ENCODE measurements at regions not wholly inside any gene's neighbourhood (a gene's known extent, or its start where the extent isn't known, plus 50 kb on each side); places are given as distances from the start of the nearest gene placed in this dataset.

DNA sequence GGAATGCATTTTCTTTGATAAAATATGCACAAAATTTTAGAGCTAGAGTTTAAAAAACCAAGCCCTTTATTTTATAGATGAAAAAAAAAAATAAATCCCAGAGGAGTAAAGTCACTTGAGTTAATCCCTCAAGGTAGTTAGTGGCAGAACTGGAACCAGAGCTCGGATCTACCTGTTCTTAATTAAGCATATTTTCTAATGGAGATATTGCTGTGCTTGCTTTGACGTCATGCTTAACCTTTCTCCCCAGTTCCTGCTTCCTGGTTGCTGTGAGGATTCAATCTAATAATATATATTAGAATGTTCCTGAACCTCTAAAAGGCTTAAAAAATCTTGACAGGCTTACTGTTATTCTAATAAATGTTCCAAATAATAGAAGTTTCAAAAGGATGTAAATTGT, 300.6 kb upstream of the KLF12 start:
- WGBS, 3 donors = 52 to 80% (median 70%) methylated on average over 2 of the region's 2 CpGs

DNA sequence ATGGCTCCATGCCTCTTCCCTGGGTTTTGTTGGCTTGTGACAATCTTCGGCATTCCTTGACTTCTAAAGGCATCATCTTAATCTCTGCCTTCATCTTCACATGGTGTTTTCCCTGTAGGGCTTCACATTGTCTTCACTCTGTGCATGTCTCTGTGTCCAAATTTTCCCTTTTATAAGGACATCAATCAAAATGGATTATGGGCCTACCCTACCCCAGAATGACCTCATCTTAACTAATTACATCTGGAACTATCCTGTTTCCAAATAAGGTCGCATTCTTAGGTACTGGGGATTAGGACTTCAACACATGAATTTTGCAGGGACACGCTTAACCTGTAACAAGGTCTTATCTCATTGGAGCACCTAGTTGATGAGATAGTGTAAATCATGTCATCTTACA, 290.3 kb upstream of the KLF12 start:
- no peak for DNase-seq
- H3K36me3 ChIP-seq (ENCODE audit: control insufficient read depth in 3 of 3, insufficient read depth in 2 of 3, low read depth in 1 of 3, low read length in 3 of 3) = no peaks in the 10 kb centered on the region
- WGBS, 3 donors = 81 to 91% (median 86%) methylated on average over 3 of the region's 3 CpGs
- no peaks in the 10 kb centered on the region for H3K4me1 ChIP-seq (ENCODE audit: control insufficient read depth in 3 of 3, insufficient read depth in 2 of 3, low read depth in 1 of 3, low read length in 2 of 3)
- no peak overlapping the region for H3K27ac ChIP-seq (ENCODE audit: low read depth in 1 of 3, low read length in 2 of 3)
- FAIRE-seq = no peak
- no peaks in the 10 kb centered on the region for H3K27me3 ChIP-seq (ENCODE audit: control insufficient read depth in 3 of 3, insufficient read depth in 3 of 3, low read length in 3 of 3)
- H3K4me3 ChIP-seq (ENCODE audit: low read depth in 1 of 3, low read length in 3 of 3) = no peak overlapping the region
- H3K9me3 ChIP-seq (ENCODE audit: control insufficient read depth in 2 of 2, insufficient read depth in 1 of 2, low read depth in 1 of 2, low read length in 1 of 2) = no peaks in the 10 kb centered on the region

More for the DNA sequence above, 300.6 kb upstream of the KLF12 start:
- DNase-seq (no peak), FAIRE-seq (no peak)
- H3K9me3 ChIP-seq (ENCODE audit: control insufficient read depth in 2 of 2, insufficient read depth in 1 of 2, low read depth in 1 of 2, low read length in 1 of 2) = no peaks in the 10 kb centered on the region
- H3K4me3 ChIP-seq (ENCODE audit: low read depth in 1 of 3, low read length in 3 of 3) = no peak overlapping the region
- H3K27ac ChIP-seq (ENCODE audit: low read depth in 1 of 3, low read length in 2 of 3) = no peak overlapping the region
- H3K36me3 ChIP-seq (ENCODE audit: control insufficient read depth in 3 of 3, insufficient read depth in 2 of 3, low read depth in 1 of 3, low read length in 3 of 3) = no peaks in the 10 kb centered on the region
- no peaks in the 10 kb centered on the region for H3K27me3 ChIP-seq (ENCODE audit: control insufficient read depth in 3 of 3, insufficient read depth in 3 of 3, low read length in 3 of 3)
- no peaks in the 10 kb centered on the region for H3K4me1 ChIP-seq (ENCODE audit: control insufficient read depth in 3 of 3, insufficient read depth in 2 of 3, low read depth in 1 of 3, low read length in 2 of 3)

DNA sequence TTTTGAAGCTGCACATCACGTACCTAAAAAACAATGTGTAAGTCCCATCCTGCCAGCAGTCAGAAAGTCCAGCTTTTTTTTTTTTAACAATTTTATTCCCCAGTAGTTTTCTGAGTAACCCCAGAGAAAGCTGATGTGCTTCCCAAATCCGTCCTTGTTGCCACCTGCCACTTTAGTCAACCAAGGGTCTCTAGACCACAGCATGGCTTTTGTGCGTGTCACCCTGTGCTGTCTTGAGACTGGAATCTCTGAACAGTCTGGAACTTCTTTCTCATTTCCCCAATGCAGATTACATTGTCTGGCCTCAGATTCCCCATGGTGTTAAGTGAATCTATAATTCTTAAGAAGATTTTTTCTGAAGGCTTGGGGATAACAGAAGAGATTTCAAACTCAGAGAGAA, 289.2 kb upstream of the KLF12 start:
- H3K4me1 ChIP-seq (ENCODE audit: control insufficient read depth in 3 of 3, insufficient read depth in 2 of 3, low read depth in 1 of 3, low read length in 2 of 3) = no peaks in the 10 kb centered on the region
- H3K27ac ChIP-seq (ENCODE audit: low read depth in 1 of 3, low read length in 2 of 3) = no peak overlapping the region
- H3K4me3 ChIP-seq (ENCODE audit: low read depth in 1 of 3, low read length in 3 of 3) = no peak overlapping the region
- no peaks in the 10 kb centered on the region for H3K36me3 ChIP-seq (ENCODE audit: control insufficient read depth in 3 of 3, insufficient read depth in 2 of 3, low read depth in 1 of 3, low read length in 3 of 3)
- 81 to 83% (median 81%) methylated on average over 3 of the region's 3 CpGs for WGBS, 3 donors
- DNase-seq = no peak
- no peak for FAIRE-seq
- no peaks in the 10 kb centered on the region for H3K9me3 ChIP-seq (ENCODE audit: control insufficient read depth in 2 of 2, insufficient read depth in 1 of 2, low read depth in 1 of 2, low read length in 1 of 2)
- H3K27me3 ChIP-seq (ENCODE audit: control insufficient read depth in 3 of 3, insufficient read depth in 3 of 3, low read length in 3 of 3) = no peaks in the 10 kb centered on the region

DNA sequence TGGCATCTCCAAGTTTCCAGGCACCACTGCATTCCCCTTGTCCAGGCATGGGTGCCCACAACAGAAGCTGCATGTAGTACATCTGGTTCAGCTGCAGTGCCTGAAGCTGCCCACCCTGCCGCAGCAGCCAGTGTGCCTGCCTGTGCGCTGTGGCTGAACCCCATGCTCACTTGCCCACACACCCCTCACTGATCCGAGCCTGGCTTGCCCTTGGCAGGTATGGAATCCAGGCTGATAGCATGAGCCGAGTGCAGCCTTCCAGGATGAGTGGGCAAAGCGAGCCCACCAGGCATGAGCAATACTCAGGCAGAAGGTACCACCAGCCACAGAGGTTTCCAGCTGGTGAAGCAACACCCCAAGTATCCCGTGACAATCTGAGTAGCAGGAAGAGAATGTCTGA, 280.3 kb upstream of the KLF12 start:
- 74 to 92% (median 84%) methylated on average over 6 of the region's 6 CpGs for WGBS, 3 donors
- no peak for DNase-seq

DNA sequence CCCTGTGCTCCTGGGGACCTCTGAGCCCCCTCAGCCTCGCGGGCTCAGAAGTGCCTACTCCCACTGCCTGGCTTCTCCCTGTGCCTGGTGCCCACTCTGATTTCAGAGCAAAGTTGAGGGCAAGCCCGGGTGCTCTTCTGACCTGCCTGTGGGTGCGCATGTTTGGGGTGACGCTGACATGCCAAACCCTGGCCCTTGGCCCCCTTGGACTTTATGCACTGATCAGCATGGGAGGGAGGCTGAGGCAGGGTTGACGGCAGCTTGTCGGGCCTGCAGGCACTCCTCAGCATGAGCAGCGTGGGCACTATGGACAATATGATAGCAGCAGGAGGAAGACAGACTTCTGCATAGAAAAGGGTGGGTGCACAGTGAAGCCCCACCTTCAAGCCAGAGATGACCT, 279.3 kb upstream of the KLF12 start:
- DNase-seq (no peak), FAIRE-seq (no peak)
- Histone ChIP-seq H3K9me3 (ENCODE audit: control insufficient read depth in 2 of 2, insufficient read depth in 1 of 2, low read depth in 1 of 2, low read length in 1 of 2) (peaks cover 0 to 13% of the 10 kb centered on the region in 2 donors), H3K27me3 (ENCODE audit: control insufficient read depth in 3 of 3, insufficient read depth in 3 of 3, low read length in 3 of 3) (no peaks in the 10 kb centered on the region), H3K4me1 (ENCODE audit: control insufficient read depth in 3 of 3, insufficient read depth in 2 of 3, low read depth in 1 of 3, low read length in 2 of 3) (no peaks in the 10 kb centered on the region), H3K27ac (ENCODE audit: low read depth in 1 of 3, low read length in 2 of 3) (no peak overlapping the region), H3K4me3 (ENCODE audit: low read depth in 1 of 3, low read length in 3 of 3) (no peak overlapping the region), H3K36me3 (ENCODE audit: control insufficient read depth in 3 of 3, insufficient read depth in 2 of 3, low read depth in 1 of 3, low read length in 3 of 3) (no peaks in the 10 kb centered on the region)
- 95 to 99% (median 97%) methylated on average over 8 of the region's 8 CpGs for WGBS, 3 donors

More for the DNA sequence above, 280.3 kb upstream of the KLF12 start:
- FAIRE-seq = no peak
- no peaks in the 10 kb centered on the region for H3K36me3 ChIP-seq (ENCODE audit: control insufficient read depth in 3 of 3, insufficient read depth in 2 of 3, low read depth in 1 of 3, low read length in 3 of 3)
- peaks cover 0 to 13% of the 10 kb centered on the region in 2 donors for H3K9me3 ChIP-seq (ENCODE audit: control insufficient read depth in 2 of 2, insufficient read depth in 1 of 2, low read depth in 1 of 2, low read length in 1 of 2)
- no peak overlapping the region for H3K27ac ChIP-seq (ENCODE audit: low read depth in 1 of 3, low read length in 2 of 3)
- H3K4me3 ChIP-seq (ENCODE audit: low read depth in 1 of 3, low read length in 3 of 3) = no peak overlapping the region
- H3K27me3 ChIP-seq (ENCODE audit: control insufficient read depth in 3 of 3, insufficient read depth in 3 of 3, low read length in 3 of 3) = no peaks in the 10 kb centered on the region
- no peaks in the 10 kb centered on the region for H3K4me1 ChIP-seq (ENCODE audit: control insufficient read depth in 3 of 3, insufficient read depth in 2 of 3, low read depth in 1 of 3, low read length in 2 of 3)

DNA sequence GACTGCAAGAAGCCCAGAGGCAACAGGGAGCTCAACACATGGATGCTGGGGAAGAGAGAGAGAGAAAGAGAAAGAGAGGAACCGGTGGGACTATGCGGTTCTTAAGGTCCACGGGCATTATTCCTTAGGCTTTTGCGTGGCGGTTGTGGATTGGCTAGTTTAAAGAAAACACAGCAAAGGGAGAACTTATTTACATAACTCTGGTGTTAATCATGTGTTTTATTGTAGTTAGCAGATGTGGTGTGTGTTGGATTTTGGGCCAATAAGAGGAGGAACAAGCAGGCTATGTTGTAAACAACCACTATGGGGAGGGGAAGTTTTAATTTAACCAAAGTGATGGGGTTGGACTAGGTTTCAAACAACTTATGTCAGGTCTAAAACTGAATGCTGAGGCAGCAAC, 275.3 kb upstream of the KLF12 start:
- DNase-seq = no peak
- FAIRE-seq = no peak
- no peaks in the 10 kb centered on the region for H3K4me1 ChIP-seq (ENCODE audit: control insufficient read depth in 3 of 3, insufficient read depth in 2 of 3, low read depth in 1 of 3, low read length in 2 of 3)
- H3K36me3 ChIP-seq (ENCODE audit: control insufficient read depth in 3 of 3, insufficient read depth in 2 of 3, low read depth in 1 of 3, low read length in 3 of 3) = no peaks in the 10 kb centered on the region
- H3K27ac ChIP-seq (ENCODE audit: low read depth in 1 of 3, low read length in 2 of 3) = no peak overlapping the region
- 74 to 81% (median 81%) methylated on average over 5 of the region's 5 CpGs for WGBS, 3 donors
- H3K9me3 ChIP-seq (ENCODE audit: control insufficient read depth in 2 of 2, insufficient read depth in 1 of 2, low read depth in 1 of 2, low read length in 1 of 2) = peaks cover 0 to 16% of the 10 kb centered on the region in 2 donors
- no peak overlapping the region for H3K4me3 ChIP-seq (ENCODE audit: low read depth in 1 of 3, low read length in 3 of 3)
- no peaks in the 10 kb centered on the region for H3K27me3 ChIP-seq (ENCODE audit: control insufficient read depth in 3 of 3, insufficient read depth in 3 of 3, low read length in 3 of 3)

DNA sequence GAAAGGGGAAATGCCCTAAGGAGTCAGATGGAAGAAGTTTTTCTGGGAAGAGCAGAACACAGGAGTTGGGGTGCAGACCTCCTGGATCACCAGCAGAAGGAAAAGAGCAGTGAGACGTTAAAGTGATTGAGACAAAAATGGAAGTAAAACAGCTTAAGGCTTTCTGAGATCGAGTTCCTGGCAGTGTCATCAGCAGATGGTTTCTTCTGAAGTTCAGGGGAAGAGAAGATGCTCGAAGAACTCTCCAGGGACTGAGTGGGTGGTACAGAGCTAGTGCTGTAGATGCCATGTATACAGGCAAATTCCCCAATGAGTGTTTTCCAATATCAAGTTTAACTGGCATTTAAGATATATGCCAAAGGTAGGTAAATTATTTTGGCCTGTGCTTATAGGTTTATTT, 272.2 kb upstream of the KLF12 start:
- FAIRE-seq = no peak
- WGBS, 3 donors = 58 to 71% (median 69%) methylated on average over 3 of the region's 3 CpGs
- peaks cover 0 to 3% of the 10 kb centered on the region in 2 donors for H3K9me3 ChIP-seq (ENCODE audit: control insufficient read depth in 2 of 2, insufficient read depth in 1 of 2, low read depth in 1 of 2, low read length in 1 of 2)
- no peak overlapping the region for H3K27ac ChIP-seq (ENCODE audit: low read depth in 1 of 3, low read length in 2 of 3)
- DNase-seq = no peak
- H3K4me1 ChIP-seq (ENCODE audit: control insufficient read depth in 3 of 3, insufficient read depth in 2 of 3, low read depth in 1 of 3, low read length in 2 of 3) = no peaks in the 10 kb centered on the region
- no peaks in the 10 kb centered on the region for H3K36me3 ChIP-seq (ENCODE audit: control insufficient read depth in 3 of 3, insufficient read depth in 2 of 3, low read depth in 1 of 3, low read length in 3 of 3)
- no peaks in the 10 kb centered on the region for H3K27me3 ChIP-seq (ENCODE audit: control insufficient read depth in 3 of 3, insufficient read depth in 3 of 3, low read length in 3 of 3)
- H3K4me3 ChIP-seq (ENCODE audit: low read depth in 1 of 3, low read length in 3 of 3) = no peak overlapping the region

DNA sequence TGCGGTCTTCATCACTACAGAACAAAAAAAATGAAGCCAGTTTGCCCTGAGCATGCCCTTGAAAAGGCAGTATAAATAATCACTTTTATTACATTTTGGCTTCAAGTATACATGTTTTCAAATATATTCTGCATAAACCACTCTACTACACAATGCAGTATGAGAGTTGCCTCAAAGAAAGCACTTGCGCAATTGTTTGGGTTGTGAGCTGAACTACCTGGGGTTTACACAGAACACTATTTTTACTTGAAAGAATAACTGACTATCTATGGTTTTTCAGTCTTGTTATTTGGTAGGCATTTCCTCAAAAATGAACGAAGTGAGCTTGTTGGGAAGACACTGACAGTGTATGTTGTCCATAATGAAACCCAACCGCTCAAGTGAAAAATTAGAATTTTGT, 264.4 kb upstream of the KLF12 start:
- DNase-seq (no peak), FAIRE-seq (no peak)
- Histone ChIP-seq H3K27ac (ENCODE audit: low read depth in 1 of 3, low read length in 2 of 3) (no peak overlapping the region), H3K4me3 (ENCODE audit: low read depth in 1 of 3, low read length in 3 of 3) (no peak overlapping the region), H3K27me3 (ENCODE audit: control insufficient read depth in 3 of 3, insufficient read depth in 3 of 3, low read length in 3 of 3) (no peaks in the 10 kb centered on the region), H3K9me3 (ENCODE audit: control insufficient read depth in 2 of 2, insufficient read depth in 1 of 2, low read depth in 1 of 2, low read length in 1 of 2) (no peaks in the 10 kb centered on the region), H3K4me1 (ENCODE audit: control insufficient read depth in 3 of 3, insufficient read depth in 2 of 3, low read depth in 1 of 3, low read length in 2 of 3) (no peaks in the 10 kb centered on the region), H3K36me3 (ENCODE audit: control insufficient read depth in 3 of 3, insufficient read depth in 2 of 3, low read depth in 1 of 3, low read length in 3 of 3) (no peaks in the 10 kb centered on the region)
- 87 to 95% (median 94%) methylated on average over 4 of the region's 4 CpGs for WGBS, 3 donors

DNA sequence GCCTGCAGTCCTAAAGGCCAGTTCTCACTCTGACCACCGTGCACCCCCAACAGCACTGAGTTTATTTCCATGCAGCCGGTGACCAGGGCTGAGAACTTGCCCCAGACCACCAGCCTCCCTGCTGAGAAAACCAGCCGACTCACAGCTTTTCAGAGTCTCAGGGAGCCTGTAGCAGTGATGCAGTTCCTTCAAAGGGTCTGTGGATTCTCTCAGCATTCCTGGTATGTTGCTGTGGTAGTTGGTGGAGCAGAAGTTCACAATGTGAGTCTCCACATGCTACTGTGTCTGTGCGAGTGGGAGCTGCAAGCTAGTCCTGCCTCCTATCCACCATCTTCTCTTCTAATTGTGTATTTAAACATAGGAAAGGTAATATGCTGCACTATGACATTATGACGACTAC, 254.9 kb upstream of the KLF12 start:
- 75 to 78% (median 75%) methylated on average over 5 of the region's 5 CpGs for WGBS, 3 donors
- H3K27me3 ChIP-seq (ENCODE audit: control insufficient read depth in 3 of 3, insufficient read depth in 3 of 3, low read length in 3 of 3) = no peaks in the 10 kb centered on the region
- H3K4me1 ChIP-seq (ENCODE audit: control insufficient read depth in 3 of 3, insufficient read depth in 2 of 3, low read depth in 1 of 3, low read length in 2 of 3) = no peaks in the 10 kb centered on the region
- no peak for DNase-seq
- no peak overlapping the region for H3K27ac ChIP-seq (ENCODE audit: low read depth in 1 of 3, low read length in 2 of 3)
- no peaks in the 10 kb centered on the region for H3K36me3 ChIP-seq (ENCODE audit: control insufficient read depth in 3 of 3, insufficient read depth in 2 of 3, low read depth in 1 of 3, low read length in 3 of 3)
- H3K9me3 ChIP-seq (ENCODE audit: control insufficient read depth in 2 of 2, insufficient read depth in 1 of 2, low read depth in 1 of 2, low read length in 1 of 2) = peaks cover 0 to 6% of the 10 kb centered on the region in 2 donors
- H3K4me3 ChIP-seq (ENCODE audit: low read depth in 1 of 3, low read length in 3 of 3) = no peak overlapping the region
- no peak for FAIRE-seq
